Mucosa of gallbladder (tissue), 1 donor: ENCODE measurements at regions not wholly inside any gene's neighbourhood (a gene's known extent, or its start where the extent isn't known, plus 50 kb on each side); places are given as distances from the start of the nearest gene placed in this dataset.

ENCODE experiments used
- DNase-seq: peaks from one replicate; pipeline ENCODE4 v3.0.0-alpha.2; 2020; ENCODE audit warnings: low spot score
- donor health status: DM: no; HTN: no; CAD: no.

DNA sequence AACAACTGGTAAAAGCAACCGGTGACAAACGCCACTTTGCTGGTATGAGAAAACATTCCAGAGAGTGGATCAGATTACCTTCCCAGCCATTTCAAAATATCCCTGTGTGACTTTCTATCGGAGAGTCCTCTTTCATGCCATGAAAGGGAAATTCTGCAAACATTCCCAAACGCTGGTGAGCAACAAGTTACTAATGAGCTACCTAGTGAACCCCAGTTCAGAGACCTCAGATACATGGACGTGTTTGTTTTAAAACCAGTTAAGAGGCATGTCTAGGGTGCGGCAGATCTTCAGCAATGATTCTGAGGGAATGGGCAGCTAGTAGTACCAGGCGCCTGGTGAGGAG, 418.2 kb upstream of the NR2F2 start:
- no peak for DNase-seq

DNA sequence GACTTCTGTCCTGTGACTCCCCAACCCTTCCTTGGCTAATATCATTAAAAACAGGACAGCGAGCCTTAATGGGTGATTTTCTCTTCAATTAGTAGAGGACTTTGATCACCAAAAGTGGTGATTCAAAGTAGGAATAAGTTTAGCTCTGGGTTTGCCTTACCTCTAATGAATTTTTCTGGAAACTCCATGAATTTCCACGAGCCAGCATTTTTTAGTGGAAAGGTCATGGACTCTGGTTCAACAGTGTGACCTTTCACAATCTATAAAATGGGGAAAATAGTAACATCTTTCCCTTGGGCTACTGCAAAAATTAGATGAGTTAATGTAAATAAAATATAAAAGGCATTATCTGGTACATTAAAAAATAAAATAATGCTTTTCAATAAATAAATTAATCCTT, 417.8 kb upstream of the NR2F2 start:
- DNase-seq: no peak

DNA sequence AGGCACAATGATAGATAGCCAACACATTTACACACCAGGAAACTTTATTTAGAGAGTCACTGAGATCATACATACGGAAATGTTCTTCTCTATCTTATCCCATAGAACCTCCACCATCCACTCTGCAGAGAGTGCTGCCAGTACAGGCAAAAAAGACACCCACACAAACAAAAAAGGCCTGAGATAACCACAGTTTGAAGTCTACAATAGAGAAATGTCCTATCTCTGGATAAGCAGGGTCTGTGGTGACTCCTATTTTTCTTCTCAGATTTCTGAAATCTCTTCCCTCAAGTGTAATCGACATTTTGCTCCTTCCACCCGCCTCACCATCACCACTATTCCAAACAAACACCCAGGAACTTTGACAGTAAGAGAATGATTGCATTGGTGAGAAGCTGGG, 413.9 kb upstream of the NR2F2 start:
- DNase-seq: no peak

DNA sequence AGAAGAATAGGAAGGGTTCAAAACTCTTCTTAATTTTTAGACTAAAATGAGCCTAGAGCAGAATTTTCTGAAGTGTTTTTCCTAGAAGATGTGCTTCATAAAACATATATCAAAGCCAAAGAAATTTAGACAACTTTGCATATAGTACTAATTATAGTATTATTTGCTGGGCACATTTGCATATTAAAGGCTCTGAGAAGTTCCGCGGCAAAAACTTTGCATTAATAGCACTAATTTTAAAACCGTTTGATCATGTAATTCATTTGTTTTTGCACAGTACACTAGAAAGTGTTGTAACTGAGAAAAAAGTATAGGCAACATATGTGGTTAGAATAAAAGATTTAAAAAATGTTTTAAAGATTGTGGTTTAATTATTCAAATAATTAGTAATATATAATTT, 412.0 kb upstream of the NR2F2 start:
- DNase-seq: no peak

DNA sequence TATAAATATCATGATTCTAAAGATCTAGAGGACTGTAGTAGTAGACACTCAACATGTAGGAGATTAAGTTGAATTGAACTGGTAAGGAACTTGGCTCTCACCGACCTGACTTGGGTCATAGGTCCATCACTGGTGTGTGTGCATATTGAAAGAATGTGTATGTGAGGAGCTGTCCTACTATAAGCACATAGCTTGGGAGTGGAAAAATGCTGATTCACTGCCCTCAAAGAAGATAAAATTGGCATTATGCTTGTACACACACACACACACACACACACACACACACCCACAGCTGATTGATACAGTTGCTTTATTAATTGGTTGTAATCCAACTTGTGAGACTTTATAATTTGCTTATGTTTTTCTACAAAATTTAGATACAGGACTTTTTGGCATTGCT, 411.0 kb upstream of the NR2F2 start:
- no peak for DNase-seq

DNA sequence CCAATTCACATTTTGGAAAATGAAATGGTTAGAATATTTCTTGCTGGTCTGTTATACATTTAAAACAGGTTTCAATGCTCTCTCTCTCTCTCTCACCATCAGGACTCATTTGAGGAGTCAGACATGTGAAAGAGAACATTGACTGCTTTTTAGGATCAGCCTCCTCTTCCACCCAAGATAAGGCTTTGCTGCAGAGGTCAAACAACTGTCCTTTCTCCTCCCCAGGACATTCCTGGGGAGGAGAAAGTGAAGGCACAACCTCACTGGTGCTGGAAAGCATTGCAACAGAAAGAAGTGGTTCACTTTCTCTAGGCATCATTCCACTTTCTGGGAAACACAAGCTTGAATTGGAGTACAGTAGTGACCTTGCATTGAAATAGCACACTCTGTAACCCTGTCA, 409.1 kb upstream of the NR2F2 start:
- no peak for DNase-seq

DNA sequence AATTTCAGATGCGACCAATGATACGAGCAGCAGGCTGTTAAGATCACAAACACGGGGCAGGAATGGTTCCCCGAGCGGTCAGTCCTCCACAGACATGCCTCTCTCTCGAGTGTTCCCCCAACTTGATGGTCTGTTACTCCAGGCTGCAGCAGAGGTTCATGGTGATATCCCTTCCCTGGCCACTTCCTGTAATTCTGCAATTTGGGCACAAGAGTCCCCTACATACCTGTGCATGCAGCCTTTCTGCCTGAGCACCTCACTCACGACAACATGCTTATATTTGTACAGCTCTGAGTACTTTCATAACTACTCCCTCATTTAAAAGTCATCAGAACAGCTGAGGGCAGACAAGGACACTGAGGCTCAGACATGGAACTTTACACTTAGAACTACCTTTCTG, 408.1 kb upstream of the NR2F2 start:
- no peak for DNase-seq

DNA sequence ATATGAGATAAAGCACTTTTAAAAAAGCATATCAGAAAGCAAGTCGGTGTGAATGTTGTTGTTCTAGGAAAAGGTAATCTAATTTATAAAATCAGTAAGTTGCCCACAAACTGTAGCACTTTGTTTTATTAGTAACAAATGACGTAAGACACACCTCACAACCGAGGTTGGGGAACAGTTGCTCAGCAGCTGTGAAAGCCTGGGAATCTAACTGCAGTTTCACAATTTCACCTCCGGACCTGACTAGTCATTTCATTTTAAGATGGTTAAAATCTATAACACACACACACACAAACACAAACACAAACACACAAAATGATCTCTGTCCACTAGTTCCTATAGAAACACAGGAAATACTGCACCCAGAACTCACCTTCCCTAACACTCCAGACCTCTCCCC, 406.7 kb upstream of the NR2F2 start:
- DNase-seq: no peak

DNA sequence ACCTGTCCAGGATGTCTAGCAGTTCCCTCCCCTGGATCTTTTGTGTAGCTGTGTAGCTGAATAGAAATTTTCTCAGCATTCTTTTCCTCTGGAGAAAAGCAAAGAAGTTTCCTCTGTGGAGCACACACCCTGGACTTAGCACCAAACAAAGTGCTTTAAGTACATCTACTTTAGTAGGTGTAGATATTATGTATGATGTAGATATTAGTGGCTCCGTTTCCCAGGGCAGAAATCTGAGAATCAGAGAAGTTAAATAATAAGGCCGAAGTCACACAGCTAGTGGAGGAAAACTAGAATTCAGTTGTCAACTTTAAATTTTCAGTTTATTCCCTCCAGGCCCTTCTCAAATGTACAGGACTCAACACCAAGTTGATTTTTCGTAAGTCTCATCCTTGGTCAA, 401.7 kb upstream of the NR2F2 start:
- no peak for DNase-seq

DNA sequence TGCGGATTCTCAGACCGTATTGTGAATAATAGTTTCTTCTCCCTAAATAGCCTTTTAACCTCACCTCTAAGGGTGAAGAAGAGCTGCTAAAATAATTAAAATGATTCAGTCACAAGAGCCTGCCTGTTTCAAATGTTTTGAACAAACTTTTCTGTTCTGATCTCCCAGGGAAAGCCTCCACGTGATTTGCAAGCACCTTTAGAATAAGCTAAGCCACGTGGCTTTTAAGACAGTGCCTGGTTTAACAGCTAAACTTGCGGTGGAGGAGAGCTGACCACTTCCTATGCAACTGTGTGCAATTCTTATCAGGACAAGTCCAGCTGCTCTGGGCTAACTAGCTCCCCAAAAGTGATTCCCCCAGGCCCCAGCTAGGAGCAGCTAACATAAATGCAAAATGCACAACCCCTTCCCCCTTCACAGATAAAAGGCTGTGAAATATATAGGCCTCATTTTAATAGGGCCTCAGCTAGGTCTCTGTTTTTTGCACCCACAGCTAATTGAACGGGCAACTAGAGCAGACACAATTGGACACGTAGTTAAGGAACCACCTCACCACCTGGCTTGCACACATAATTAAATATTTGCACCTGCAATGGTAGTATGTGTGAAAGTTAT, 401.2 kb upstream of the NR2F2 start:
- no peak for DNase-seq

DNA sequence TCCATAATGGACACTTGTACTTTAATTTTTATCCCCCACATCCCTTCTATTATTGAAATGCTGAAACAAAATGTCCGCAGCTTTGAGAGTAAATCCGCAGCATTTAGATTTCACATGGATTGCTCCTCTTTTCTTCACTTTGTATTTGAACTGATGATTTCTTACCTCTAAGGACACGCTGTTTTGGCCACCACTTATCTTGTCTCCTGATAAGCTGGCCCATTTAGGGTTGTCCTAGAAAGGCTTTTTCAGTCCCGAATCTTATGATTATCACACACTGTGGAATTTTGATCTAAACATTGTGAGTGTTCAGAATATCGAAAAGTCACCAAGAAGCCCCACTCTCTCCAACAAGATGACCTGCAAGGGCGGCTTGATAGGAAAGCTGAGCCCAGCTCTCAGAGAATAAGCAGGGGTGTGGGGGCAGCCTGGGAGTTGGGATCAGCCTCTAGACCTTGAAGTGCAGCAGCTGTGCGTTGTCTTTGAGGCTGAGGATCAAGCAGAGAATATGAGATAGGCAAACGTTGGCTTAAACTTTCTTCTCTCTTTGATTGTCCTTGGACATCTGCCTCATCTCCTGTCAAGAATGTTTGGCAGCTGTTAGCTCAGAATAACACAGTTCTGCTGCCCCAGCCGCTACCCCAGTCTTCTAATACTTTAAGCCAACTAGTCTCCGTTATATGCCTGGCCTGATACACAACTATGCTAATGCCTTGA, 399.7 kb upstream of the NR2F2 start:
- DNase-seq: no peak

DNA sequence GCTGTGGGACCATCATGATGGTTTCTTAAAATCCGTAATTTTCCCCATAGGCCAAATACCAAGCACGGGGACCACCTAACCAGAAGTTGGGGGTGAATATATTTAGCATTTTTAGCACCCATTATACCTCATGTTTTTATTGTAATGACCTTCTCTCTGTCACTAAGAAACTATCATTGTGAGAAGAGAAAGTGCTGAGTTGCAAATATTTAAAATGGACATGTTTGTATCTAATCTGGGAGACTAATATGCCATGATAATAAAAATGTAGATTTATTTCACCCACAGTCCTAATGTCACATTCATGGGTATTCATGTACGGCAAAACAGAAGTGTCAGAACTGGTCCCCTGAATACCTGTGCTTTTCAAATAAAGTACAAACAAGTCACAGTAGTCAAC, 398.9 kb upstream of the NR2F2 start:
- DNase-seq: no peak

DNA sequence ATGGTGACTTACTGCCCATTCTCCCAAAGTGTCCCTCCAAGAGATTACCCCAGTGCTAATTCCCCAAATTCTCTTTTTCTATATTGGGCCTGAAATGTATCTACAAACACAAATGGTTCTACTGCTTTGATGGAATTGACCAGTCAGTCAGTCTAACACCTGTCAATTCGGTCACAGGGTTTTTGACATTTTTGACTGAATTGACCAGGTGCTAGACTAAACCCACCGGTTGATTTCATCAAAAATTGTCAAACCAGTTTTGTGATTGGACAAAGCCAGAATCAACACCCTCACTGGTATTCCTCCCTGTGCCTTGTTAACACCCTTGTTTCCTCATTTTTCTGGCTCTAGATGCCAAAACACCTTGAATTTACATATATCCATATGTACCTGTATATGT, 398.4 kb upstream of the NR2F2 start:
- DNase-seq: no peak

DNA sequence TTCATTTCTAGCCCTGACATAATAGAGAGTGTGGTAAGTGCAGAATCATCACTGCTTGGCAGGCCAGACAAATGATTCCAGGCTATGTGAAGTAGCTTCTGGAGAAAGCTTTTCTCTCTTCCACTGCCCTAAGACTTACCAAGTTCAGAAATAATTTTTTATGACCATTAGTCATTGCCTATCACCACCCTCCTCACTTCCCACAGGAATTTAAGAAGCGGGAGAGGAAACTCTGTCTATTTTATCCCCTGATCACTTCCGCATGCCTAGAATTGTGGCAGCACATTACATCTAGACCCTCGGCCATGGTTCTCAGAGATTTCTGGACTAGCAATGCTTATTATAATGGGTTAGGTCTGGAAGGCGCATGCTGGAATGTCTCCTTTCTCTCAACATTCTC, 397.8 kb upstream of the NR2F2 start:
- no peak for DNase-seq

DNA sequence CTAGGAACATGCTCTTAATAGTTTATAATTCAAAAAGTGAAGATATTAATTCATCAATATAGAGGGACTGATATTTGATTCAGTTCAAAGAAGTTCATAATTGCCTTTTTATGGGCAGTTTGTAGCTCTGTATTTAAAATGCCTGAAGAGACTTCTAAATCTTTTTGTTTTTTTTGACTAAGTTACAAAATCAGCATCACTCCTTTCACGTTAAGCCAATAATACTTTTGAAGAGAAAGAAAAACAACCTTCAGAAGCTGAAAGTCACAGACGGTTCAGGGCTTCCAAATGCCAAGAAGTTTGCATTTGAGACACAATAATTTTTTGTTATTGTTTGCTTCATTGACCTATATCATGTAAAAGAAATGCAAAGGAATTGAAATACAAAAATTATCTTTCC, 394.6 kb upstream of the NR2F2 start:
- no peak for DNase-seq

DNA sequence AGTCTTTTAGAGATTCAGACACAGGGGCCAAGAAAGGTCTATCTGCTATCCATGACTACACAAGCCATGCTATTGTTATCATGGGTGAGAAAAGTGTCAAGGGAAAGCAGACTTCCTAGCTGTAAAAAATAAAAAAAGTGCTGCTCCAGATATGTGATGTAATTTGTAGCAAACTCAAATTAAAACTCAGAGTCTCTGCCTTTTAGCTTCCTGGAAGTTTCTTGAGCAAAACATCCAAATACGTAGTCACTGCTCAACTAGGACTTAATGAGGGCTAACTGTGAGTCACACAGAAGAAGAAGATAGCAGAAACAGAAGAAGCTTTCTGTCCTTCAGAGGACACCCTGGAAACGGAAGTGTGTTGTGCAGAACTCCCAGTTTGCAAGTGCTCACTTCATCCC, 393.4 kb upstream of the NR2F2 start:
- DNase-seq: no peak

DNA sequence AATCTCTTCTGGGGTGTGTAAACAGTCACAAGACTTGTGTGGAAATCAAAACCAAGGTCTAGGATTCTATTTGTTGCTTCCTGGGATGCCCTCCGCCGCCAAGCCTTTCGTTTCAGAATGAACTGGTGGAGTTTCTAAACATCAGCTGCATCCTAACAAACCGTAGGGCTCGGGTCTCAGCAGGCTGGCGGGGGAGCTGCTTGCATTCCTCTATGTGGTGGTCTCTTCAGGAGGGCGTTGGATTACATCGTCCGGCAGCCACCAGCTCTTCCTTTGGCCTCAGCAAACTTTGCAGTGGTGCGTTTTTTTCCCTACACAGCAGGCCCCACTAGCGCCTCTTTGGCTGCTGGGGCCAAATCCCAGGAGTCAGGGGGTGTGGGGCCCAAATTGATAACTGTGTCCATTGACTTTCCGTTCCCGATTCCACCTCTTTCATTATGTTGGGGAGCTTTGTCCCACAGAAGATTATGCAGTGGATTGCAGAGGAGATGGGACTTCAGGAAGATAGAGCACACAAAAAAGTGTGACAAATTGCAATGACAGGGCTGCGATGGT, 390.0 kb upstream of the NR2F2 start:
- DNase-seq: no peak

DNA sequence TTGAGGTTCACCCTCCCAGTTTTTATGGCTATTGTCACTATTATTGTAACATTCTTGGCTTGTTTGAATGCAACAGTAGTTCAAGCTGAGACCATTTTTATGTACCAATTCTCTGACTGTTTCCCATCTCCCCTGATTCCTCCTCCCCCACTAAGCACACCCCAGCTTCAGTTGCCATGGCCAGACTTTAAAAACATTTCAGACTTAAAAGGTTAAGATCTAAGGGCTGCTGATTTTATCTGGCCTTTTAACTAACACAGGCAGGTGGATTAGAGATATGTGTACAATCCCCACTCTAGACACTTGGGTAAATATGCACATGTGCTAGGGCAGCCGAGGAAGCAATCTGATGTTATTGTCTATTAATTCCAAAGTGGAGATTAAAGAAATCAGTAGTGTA, 386.3 kb upstream of the NR2F2 start:
- DNase-seq: no peak

DNA sequence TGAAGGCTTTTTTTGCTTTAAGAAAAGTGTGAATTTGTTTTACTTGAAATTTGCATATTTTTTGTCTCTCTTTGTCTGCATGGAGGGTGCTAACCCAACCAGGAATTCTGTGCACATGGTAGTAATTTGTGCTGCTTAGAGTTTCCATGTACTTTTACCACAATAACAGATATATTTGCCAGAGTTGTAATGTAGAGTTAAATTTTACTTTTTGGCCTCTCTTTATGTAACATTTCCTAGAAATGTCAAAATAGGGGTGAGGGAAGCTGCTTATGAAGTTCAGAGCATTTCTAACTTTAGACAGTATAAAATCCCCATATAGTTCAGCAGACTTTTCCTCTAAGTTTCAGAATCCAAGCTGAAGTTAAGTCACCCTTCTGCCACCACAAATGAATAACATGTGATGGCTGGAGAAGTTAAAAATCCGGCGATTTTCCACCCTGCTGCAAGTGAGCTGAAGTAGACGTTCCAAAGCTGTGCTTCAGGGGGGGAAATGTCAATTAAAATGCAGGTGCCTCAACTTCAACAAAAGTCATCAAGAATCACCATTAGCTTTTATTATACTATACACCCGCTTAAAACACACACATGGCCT, 385.7 kb upstream of the NR2F2 start:
- no peak for DNase-seq

DNA sequence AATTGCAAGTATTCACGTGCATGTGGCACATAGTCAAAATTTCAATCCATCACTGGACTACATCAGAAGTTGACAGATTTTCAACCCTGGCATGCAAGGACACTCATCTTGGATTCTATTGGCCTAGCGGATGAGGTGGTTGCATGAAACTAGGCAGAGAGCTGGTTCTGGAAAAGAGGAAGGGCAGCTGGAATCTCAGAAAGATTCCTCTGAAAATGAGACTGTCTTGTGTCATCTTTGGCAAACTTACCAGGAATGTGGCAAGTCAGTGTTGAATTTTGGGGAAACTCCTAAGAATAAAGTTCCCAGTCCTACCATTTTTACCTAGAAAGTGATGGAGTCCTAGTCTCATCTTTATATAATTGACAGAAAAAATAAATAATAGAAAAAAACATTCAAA, 384.3 kb upstream of the NR2F2 start:
- no peak for DNase-seq

DNA sequence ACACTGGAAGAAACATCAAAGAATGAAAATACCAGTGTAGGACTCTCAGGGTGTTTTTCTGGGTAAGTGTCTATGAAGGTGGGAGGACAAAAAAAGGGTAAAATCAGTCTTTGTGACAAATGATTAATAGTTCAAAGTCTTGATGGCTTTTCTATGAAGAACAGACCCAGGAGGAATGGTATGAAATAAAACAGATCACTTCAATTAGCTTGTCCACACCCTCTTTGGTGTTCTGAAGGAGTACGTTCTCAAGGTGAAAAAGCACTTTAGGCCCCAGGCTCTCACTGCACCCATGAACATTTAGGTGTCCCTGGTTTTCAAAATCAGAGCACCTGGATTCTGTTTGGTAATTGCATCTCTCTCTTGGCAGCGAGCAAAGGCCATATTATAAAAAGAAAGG, 383.6 kb upstream of the NR2F2 start:
- DNase-seq: no peak

DNA sequence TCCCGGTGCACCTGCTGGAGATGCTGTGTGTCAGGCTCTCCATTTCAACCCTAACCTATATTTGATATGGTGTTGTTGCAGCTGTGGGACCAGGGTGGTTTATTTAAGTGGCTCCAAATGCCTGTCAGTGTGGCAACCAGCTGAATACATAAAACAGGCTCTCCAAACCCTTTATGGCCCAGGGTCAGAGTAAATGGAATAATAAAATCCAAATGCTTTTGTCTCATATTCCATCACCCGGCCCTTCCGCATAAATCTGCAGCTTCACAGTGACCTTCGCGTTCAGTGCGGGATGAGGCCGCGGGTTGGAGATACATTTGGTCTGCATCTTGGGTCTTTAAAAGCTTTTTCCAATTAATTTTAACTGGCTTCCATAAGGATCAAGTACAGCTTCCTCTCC, 382.1 kb upstream of the NR2F2 start:
- no peak for DNase-seq

DNA sequence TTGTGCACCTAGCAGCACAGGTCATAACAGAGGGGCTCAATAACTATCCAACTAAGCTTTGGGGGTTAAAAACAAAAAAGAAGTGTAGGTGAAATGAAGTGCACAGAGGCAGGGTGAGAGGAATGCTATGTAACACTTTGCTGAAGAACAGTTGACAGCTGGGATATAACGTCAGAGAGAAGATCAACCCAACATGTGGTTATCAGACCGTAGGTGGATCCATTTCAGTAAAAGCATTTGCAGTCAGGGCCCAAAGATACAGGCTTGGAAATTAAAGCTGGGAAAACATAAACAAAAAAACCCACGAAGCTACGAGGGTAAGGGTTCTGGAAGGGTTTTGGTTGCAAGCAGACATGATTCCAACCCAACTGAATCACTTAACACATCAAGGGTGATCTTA, 377.5 kb upstream of the NR2F2 start:
- DNase-seq: no peak

DNA sequence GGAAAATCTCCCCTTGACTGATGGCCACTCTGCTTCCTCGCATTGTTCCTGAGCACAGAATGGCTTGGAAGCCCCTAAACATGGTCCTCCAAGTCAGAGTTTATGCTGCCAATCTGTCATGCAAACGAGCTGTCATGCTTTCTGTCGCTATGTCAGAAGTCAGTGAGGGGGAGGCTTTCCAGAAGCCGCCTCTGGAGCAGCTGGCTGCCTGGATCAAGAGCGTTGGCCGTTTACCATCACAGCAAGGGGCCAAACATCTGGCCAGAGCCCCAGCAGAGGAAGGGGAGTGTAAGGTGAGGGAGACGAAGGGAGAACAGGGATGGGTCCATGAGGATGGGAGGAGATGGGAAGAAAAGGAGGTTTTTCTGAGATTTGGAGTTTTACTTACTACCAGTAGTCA, 372.6 kb upstream of the NR2F2 start:
- no peak for DNase-seq
